HG03378 (cell line): ENCODE measurements at regions not wholly inside any gene's neighbourhood (a gene's known extent, or its start where the extent isn't known, plus 50 kb on each side); places are given as distances from the start of the nearest gene placed in this dataset.
"Not testable (repeated sequence)": the region's sequence is repeated elsewhere in the genome, so short reads cannot be mapped to it uniquely, and the experiment has no call there.

Experiments used
- ATAC-seq: cut with Tn5 transposase; IDR thresholded peaks from one replicate; pipeline ENCODE4 v1.9.1; 2021; ENCODE audit warnings: mild to moderate bottlenecking, moderate library complexity; ENCODE audit not compliant: unreplicated experiment

DNA sequence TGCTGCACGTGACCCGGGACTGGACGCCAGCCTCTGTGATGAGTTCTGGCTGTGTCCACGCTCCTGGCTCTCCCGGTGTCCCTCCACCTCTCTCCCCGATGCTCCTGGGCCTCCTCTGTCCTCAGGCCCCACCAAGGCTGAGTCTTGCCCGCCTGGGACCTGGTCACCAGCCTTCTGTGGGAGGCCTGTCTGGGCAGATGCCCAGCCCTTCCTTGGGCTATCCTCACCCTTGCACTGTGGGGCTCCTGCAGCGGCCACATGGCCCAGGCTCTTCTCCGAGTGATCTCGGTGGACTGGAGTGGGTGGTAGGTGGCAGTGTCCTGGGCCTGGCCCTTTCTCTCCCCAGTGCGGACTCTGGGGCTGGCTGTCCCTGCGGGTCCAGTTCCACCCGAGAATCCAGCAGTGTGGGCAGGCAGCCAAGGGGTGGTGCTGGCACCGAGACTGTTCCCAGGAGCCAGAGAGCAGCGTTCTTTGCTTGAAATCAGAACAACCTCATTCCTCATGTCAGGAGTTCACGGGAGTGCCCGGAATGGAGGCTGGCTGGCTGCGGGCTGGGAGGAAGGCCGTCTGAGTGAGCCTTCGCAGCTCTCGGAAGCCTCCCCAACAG, 94.6 kb downstream of the TMEM121 start:
- ATAC-seq: not testable (repeated sequence)

DNA sequence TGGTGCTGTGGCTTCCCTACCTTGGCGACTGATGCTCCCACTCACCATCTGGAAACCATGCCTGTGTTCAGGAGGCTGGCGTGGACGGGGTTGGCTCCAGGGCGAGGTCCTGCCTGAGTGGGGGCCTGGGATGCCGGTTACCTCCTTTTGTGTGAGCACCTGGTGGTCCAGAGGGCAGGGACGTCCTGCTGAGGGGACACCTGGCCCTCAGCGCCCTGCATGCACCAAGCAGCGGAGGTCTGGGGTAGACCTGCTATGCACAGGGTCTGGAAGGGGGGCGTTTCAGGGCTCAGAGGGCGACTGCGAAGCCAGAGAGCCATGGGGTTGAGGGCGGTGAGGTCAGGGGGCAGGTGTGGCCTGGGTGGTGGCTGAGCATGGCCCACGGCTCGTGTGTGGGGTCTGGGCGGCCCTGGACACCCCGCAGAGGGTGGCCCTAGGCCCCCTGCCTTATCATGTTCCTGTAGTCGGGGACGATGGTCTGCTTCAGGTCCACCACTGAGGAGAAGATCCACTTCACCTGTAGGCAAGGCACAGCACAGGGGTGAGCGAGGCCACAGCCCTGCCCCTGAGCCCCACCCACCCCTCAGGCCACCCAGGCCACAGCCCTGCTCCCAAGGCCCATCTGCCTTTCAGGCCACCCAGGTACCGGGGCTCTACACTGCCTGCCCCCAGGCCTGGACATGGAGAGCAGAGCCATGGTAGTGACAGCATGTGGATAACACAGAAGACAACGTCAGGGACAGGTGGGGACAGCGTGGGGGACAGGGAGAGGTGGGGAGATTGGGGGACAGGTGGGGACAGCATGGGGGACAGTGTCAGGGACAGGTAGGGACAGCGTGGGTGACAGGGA, 95.3 kb downstream of the TMEM121 start:
- ATAC-seq: not testable (repeated sequence)

DNA sequence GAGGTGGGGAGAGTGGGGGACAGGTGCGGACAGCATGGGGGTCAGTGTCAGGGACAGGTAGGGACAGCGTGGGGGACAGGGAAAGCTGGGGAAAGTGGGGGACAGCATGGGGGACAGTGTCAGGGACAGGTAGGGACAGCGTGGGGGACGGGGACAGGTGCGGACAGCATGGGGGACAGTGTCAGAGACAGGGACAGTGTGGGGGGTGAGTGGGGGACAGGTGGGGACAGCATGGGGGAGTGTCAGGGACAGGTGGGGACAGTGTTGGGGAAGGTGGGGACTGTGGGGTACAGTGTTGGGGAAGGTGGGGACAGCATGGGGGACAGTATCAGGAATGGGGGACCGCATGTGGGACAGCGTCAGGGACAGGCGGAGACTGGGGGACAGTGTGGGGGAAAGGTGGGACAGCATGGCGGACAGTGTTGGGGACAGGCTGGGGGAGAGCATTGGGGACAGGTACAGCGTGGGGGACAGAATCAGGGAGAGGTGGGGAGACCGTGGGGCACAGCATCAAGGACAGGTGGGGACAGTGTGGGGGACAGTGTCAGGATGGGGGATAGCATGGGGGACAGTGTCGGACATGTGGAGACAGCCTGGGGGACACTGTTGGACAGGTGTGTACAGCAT, 96.1 kb downstream of the TMEM121 start:
- no peak for ATAC-seq

- not testable (repeated sequence) for ATAC-seq
Measured at GRCh38 chr14:105623178-105623577, 96.8 kb downstream of the TMEM121 start.

DNA sequence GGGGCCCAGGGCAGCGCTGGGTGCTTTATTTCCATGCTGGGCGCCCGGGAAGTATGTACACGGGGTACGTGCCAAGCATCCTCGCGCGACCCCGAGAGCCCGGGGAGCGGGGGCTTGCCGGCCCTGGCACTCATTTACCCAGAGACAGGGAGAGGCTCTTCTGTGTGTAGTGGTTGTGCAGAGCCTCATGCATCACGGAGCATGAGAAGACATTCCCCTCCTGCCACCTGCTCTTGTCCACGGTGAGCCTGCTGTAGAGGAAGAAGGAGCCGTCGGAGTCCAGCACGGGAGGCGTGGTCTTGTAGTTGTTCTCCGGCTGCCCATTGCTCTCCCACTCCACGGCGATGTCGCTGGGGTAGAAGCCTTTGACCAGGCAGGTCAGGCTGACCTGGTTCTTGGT, 98.0 kb downstream of the TMEM121 start:
- ATAC-seq: not testable (repeated sequence)

GRCh38 chr14:105624749-105625434, 98.5 kb downstream of the TMEM121 start:
- not testable (repeated sequence) for ATAC-seq

DNA sequence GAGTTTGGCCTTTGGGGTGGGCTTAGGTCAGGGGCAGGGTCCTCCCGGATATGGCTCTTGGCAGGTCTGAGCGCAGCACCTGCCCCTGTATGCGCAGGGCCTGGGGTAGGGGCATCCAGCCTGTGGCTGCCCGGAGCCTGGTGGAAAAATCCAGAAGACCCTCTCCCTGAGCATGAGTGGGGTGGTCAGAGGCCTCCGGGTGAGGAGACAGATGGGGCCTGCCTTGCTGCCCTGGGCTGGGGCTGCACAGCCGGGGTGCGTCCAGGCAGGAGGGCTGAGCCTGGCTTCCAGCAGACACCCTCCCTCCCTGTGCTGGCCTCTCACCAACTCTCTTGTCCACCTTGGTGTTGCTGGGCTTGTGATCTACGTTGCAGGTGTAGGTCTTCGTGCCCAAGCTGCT, 99.1 kb downstream of the TMEM121 start:
- not testable (repeated sequence) for ATAC-seq

GRCh38 chr14:105626111-105626510, 99.7 kb downstream of the TMEM121 start:
- ATAC-seq: not testable (repeated sequence)

- not testable (repeated sequence) for ATAC-seq
Measured at GRCh38 chr14:105626651-105627050, 100.3 kb downstream of the TMEM121 start.

GRCh38 chr14:105627287-105627686, 100.9 kb downstream of the TMEM121 start:
- ATAC-seq: not testable (repeated sequence)

DNA sequence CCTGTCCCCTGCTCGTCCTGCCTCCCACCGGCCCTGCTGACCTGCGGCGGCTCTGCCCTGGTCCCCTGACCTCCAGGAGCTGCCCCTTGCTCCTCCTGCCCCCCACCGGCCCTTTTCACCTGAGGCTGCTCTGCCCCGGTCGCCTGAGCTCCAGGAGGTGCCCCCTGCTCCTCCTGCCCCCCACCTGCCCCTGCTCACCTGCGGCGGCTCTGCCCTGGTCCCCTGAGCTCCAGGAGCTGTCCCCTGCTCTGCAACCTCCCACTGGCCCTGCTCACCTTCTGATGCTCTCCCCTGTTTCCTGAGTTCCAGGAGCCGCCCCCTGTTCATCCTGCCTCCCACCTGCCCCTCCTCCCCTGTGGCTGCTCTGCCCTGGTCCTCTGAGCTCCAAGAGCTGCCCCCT, 101.3 kb downstream of the TMEM121 start:
- no peak for ATAC-seq

DNA sequence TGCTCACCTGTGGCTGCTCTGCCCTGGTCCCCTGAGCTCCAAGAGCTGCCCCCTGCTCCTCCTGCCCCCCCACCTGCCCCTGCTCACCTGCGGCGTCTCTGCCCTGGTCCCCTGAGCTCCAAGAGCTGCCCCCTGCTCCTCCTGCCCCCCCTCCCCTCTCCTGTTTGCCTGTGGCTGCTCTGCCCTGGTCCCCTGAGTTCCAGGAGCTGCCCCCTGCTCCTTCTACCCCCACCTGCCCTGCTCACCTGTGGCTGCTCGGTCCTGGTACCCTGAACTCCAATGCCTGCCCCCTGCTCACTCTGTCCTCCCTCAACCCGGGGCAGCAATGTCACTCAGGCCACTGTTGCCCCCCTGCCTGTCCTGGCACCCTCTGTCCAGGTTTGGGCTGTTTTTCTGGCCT, 101.7 kb downstream of the TMEM121 start:
- ATAC-seq: not testable (repeated sequence)

DNA sequence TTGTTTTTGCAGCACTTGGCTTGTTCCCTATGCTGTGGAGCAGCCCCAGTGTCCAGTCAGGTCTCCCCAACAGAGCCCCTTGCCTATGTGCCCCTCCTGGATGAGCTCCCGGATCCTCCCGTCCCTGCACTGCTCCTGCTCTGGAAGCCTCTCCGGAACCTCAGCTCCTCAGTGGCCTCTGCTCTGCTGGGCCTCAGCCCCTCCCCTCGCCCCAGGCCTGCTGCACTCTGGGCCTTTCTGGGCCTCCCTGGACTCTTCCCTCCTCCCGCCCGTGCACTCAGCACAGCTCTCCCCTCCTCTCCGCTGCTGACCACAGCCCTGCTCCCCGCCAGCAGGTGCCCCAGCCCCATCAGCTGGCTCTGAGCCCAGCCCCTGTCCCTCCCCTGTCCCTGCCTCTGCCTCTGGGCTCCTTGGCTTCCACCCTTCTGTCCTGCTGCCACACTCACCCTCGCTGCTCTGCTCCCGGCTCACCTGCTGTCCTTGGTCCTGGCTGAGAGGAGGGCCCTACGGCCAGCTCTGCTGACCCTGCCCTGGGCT, 102.2 kb downstream of the TMEM121 start:
- ATAC-seq: not testable (repeated sequence)

- ATAC-seq: not testable (repeated sequence)
Measured at GRCh38 chr14:105629091-105629885, 102.9 kb downstream of the TMEM121 start.

DNA sequence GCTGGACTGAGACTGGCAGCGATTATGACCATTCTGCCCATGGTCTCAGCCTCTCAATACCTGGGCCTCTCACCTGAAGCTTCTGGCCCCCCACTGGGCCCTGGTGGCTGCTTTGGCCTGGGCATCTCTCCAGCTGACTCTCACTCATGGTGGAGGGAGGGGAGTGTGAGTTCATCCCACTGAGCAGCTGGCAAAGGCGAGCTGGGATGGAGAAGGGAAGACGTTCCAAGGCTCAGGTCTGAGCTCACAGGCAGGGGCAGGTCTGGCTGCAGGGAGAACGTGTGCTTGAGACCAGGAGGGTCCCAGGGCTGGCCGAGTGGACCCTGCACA, 103.5 kb downstream of the TMEM121 start:
- no peak for ATAC-seq

GRCh38 chr14:105630293-105630934, 104.0 kb downstream of the TMEM121 start:
- not testable (repeated sequence) for ATAC-seq

DNA sequence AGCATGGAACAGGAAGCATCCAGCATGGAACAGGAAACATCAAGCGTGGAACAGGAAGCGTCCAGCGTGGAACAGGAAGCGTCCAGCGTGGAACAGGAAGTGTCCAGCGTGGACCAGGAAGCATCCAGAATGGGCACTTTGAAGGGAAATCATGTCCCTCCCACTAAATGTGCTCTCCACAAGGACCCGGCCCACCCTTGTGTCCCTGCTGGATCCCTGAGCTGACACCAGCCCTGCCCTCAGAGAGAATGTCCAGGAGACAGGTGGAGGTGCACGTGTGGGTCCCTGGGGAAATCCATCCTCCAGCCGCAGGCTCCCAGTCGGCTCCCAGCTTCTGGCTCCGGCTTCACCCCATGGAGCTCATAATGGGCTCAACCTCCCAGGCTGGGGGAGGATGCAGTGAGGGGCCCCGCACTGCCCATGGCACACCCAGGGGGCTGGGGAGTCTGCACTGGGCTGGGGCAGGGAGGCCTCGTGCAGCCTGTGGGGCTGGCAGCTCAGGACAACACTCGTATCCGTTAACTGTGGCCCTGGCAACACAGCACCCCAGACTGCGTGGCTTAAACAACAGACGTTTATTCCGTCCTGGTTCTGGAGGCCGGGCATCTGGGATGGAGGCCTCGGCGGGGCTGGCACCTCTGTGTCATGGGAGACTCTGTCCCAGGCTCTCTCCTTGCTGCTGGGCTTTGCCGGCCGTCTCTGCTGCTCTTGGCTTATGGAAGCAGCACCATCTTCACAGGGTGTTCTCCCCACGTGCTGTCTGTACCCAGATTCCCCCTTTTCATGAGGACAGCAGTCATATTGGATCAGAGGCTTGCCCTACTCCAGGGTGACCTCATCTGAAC, 104.8 kb downstream of the TMEM121 start:
- ATAC-seq: not testable (repeated sequence)

DNA sequence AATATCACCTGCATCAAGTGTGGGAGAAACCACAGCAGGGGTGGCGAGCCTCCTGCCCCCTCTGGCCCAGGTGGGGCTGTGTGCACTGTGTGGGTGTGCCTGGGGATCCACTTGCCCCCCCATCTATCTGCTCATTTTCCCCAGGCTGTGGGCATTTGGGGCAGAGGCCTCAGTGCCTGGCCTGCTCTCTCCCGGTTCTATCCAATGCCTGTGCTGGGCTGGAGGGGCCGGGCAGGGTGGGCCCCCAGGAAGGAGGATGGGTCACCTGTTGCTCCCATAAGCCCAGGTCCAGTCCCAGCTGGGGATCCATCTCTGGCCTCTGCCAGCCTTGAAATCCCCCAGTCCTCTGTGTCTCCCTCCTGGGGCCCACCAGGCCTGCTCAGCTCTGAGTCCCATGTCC, 105.6 kb downstream of the TMEM121 start:
- ATAC-seq: no peak

- not testable (repeated sequence) for ATAC-seq
Measured at GRCh38 chr14:105633596-105633995, 107.2 kb downstream of the TMEM121 start.
